ENCODE measurements at regions not wholly inside any gene's neighbourhood (a gene's known extent, or its start where the extent isn't known, plus 50 kb on each side); places are given as distances from the start of the nearest gene placed in this dataset.

GRCh38 chr10:23965123-23965522 lies 243.8 kb upstream of the KIAA1217 start:
- TF ChIP-seq, protein P1, sequence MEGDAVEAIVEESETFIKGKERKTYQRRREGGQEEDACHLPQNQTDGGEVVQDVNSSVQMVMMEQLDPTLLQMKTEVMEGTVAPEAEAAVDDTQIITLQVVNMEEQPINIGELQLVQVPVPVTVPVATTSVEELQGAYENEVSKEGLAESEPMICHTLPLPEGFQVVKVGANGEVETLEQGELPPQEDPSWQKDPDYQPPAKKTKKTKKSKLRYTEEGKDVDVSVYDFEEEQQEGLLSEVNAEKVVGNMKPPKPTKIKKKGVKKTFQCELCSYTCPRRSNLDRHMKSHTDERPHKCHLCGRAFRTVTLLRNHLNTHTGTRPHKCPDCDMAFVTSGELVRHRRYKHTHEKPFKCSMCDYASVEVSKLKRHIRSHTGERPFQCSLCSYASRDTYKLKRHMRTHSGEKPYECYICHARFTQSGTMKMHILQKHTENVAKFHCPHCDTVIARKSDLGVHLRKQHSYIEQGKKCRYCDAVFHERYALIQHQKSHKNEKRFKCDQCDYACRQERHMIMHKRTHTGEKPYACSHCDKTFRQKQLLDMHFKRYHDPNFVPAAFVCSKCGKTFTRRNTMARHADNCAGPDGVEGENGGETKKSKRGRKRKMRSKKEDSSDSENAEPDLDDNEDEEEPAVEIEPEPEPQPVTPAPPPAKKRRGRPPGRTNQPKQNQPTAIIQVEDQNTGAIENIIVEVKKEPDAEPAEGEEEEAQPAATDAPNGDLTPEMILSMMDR (IDR thresholded peaks at IDR 0.05): no peak
- ATAC-seq (ENCODE audit: low FRiP score) (no peak), DNase-seq (ENCODE audit: low spot score) (no peak)

DNA sequence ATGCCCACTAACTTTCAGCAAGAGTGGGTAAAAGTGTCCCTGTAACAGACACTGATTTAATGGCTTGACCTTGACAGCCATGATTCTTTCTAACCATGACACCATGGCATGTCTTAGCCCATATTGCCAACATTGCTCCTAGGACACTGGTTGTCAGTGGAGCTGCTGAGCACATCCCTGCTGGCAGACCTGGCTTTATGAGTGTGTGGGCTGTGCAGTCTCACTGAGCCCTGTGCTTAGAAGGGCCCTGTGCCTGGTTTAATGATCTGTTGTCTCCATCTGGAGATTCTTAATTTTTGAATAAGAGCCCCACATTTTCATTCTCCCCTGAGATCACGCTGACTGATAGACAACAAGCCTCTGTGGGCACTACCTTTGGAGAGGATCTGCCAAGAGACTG lies 243.1 kb upstream of the KIAA1217 start:
- DNase-seq (ENCODE audit: low spot score) (no peak), ATAC-seq (ENCODE audit: low FRiP score) (no peak)
- TF ChIP-seq, protein P1 (IDR thresholded peaks at IDR 0.05): no peak

DNA sequence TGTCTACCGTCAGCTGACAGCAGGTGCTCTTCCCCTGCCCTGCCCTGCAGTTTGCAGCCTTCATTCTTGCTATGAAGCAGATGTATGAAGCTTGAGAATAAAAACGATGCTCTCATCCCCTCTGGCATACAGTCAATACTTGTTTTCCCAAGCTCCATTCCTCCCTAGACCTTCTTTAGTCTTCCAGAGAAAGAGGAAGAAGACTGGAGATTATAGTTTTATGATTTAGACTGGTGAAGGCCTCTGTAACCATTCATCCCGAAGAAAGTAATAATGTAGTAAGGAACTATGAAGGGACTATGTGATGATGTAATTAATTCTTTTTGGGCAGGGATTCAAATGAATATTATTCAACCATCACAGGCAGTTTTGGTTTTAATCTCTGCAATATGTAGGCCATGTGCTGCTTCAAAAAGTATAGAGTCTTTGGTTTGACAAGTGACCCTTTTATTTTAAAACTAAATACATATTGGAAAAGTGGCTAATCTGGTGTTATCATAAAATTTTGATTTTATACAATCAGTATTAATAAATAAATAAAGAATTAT lies 242.4 kb upstream of the KIAA1217 start:
- DNase-seq (ENCODE audit: low spot score): no peak
- no peak for ATAC-seq (ENCODE audit: low FRiP score)
- TF ChIP-seq, protein P1 (IDR thresholded peaks at IDR 0.05): no peak

DNA sequence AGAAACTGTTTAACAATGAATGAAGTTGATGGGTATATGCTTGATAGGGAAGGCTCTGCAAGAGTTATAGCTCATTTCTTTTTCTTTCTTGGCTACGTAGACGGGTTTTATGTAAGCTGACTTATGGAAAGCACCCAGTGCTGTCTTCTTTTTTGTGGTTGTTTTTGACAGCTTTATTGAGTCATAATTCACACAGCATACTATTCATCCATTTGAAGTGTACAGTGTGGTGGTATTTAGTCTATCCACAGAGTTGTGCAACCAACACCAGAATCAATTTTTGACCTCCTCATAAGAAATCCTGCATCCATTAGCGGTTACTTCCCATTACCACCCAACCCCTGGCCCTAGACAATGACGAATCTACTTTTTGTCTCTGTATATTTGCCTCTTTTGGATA lies 240.6 kb upstream of the KIAA1217 start:
- DNase-seq (ENCODE audit: low spot score) (no peak), ATAC-seq (ENCODE audit: low FRiP score) (no peak)
- TF ChIP-seq, protein P1 (IDR thresholded peaks at IDR 0.05): no peak

DNA sequence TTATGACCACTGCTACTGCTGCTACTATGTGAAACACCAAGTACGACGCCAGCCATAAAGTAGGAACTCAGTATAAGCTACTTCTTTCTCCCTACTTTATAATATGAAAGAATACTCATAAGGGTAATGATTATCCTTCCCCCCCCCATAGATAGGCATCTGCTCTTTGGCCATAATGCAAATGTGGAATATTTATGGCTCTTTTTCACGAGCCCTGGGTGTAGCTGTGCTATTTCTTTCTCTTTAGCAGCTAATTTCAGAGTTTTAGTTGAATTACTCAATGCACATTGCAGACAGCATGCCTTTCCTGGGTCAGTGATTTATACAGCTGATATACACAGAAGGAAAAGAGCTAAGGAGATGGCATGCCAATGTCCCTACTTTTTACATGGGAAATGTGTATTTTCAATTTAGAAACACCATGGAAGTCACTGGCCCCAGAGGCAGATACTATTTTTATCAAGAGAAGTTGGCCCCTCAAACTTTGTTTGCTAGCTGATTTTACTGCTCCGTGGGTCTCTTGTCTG lies 234.1 kb upstream of the KIAA1217 start:
- DNase-seq (ENCODE audit: low spot score) (no peak), ATAC-seq (ENCODE audit: low FRiP score) (no peak)
- TF ChIP-seq, protein P1 (IDR thresholded peaks at IDR 0.05): no peak

DNA sequence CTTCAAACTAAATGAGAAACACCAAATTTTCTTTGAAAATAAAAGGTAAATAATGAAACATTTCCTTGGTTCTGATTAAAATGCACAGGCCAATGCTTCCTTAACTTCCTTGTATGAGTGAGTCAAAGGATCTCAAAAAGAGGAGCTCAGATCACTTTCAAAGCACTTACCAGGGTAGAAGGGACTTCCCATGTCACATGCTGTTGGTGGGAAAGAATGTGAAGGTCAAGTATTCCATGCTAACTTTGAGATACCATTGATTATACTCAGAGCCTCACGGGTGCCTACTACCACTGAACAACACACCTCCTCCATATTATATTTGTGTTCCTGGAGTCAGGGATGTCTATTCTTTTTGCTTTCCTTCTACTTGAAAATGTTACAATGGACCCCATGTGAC lies 233.5 kb upstream of the KIAA1217 start:
- DNase-seq (ENCODE audit: low spot score) (no peak), ATAC-seq (ENCODE audit: low FRiP score) (no peak)
- TF ChIP-seq, protein P1 (IDR thresholded peaks at IDR 0.05): no peak

DNA sequence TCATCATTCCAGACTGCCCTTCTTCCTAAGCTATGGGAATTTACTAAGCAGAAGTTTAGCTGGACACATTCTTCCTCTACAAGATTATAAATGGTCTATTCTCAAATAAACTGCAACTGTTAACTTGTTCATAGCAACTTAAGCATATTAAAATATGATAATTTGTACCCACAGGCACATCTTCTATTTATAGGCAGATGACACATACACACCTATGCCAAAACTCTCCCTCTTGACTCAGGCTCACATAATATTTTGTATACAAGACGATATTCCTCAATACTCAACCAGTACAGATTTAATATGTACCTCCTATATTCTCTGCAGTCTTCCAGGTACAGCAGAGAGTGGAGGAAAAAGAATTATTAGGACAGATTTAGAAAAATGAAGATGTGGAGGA lies 232.7 kb upstream of the KIAA1217 start:
- TF ChIP-seq, protein P1 (IDR thresholded peaks at IDR 0.05): no peak
- ATAC-seq (ENCODE audit: low FRiP score) (no peak), DNase-seq (ENCODE audit: low spot score) (no peak)
